SJSA1 (cell line): ENCODE measurements at regions not wholly inside any gene's neighbourhood (a gene's known extent, or its start where the extent isn't known, plus 50 kb on each side); places are given as distances from the start of the nearest gene placed in this dataset.

Source experiments
- DNase-seq, 2 experiments: peaks; one replicate each; pipeline ENCODE4 v3.0.0-alpha.2; 2015 to 2020; ENCODE audit warnings: low spot score in 2 of 2, low read depth in 1 of 2
- H3K27ac ChIP-seq: fragments of 250-450 bp; sonication (Bioruptor Pico); 2 replicates; pipeline ENCODE4 v1.5.1; 2020; ENCODE audit warnings: mild to moderate bottlenecking, moderate library complexity
- H3K27me3 ChIP-seq: fragments of 250-450 bp; sonication (Bioruptor Pico); replicated peaks from 2 replicates; pipeline ENCODE4 v1.5.1; 2020; ENCODE audit warnings: mild to moderate bottlenecking, moderate library complexity
- H3K36me3 ChIP-seq: fragments of 250-450 bp; sonication (Bioruptor Pico); 2 replicates; pipeline ENCODE4 v1.5.1; 2020; ENCODE audit warnings: mild to moderate bottlenecking
- H3K4me1 ChIP-seq: fragments of 250-450 bp; sonication (Bioruptor Pico); replicated peaks from 2 replicates; pipeline ENCODE4 v1.6.1; 2021; ENCODE audit warnings: mild to moderate bottlenecking
- H3K4me3 ChIP-seq: fragments of 250-450 bp; sonication (Bioruptor Pico); 2 replicates; pipeline ENCODE4 v1.5.1; 2020; ENCODE audit warnings: mild to moderate bottlenecking
- H3K9me3 ChIP-seq: fragments of 250-450 bp; sonication (Bioruptor Pico); replicated peaks from 2 replicates; pipeline ENCODE4 v1.5.1; 2020; ENCODE audit warnings: mild to moderate bottlenecking

- no peaks in the 10 kb centered on the region; the same call in 1 of the 2 replicates for H3K9me3 ChIP-seq
- no peak for DNase-seq
- no peak overlapping the region for H3K27ac ChIP-seq
- H3K4me3 ChIP-seq, result no peak overlapping the region
- no peaks in the 10 kb centered on the region for H3K27me3 ChIP-seq
- no peaks in the 10 kb centered on the region for H3K36me3 ChIP-seq
- no peaks in the 10 kb centered on the region for H3K4me1 ChIP-seq
Observed at GRCh38 chr10:37679465-37679864, 177.9 kb downstream of the ZNF248 start.

- Histone ChIP-seq H3K9me3 (0 out of 2 replicates have a peak, but pooled peaks cover 2% of the 10 kb centered on the region), H3K27ac (no peak overlapping the region), H3K4me3 (no peak overlapping the region), H3K4me1 (no peaks in the 10 kb centered on the region), H3K36me3 (no peaks in the 10 kb centered on the region), H3K27me3 (no peaks in the 10 kb centered on the region)
- no peak for DNase-seq
Observed at GRCh38 chr10:37675449-37675848, 182.0 kb downstream of the ZNF248 start.

GRCh38 chr10:37671802-37672201, 185.6 kb downstream of the ZNF248 start:
- Histone ChIP-seq H3K9me3 (0 out of 2 replicates have a peak, but pooled peaks cover 2% of the 10 kb centered on the region), H3K4me3 (no peak overlapping the region), H3K27me3 (no peaks in the 10 kb centered on the region), H3K27ac (no peak overlapping the region), H3K4me1 (no peaks in the 10 kb centered on the region), H3K36me3 (no peaks in the 10 kb centered on the region)
- no peak for DNase-seq

GRCh38 chr10:37667736-37668135, 189.7 kb downstream of the ZNF248 start:
- no peak for DNase-seq
- Histone ChIP-seq H3K27me3 (no peaks in the 10 kb centered on the region), H3K27ac (no peak overlapping the region), H3K4me3 (no peak overlapping the region), H3K9me3 (0 out of 2 replicates have a peak, but pooled peaks cover 2% of the 10 kb centered on the region), H3K4me1 (no peaks in the 10 kb centered on the region), H3K36me3 (no peaks in the 10 kb centered on the region)

GRCh38 chr10:37654466-37654865, 202.9 kb downstream of the ZNF248 start:
- no peak overlapping the region for H3K27ac ChIP-seq
- no peak for DNase-seq
- H3K27me3 ChIP-seq, result no peaks in the 10 kb centered on the region
- H3K36me3 ChIP-seq, result no peaks in the 10 kb centered on the region
- H3K9me3 ChIP-seq, result no peaks in the 10 kb centered on the region
- no peaks in the 10 kb centered on the region for H3K4me1 ChIP-seq
- no peak overlapping the region for H3K4me3 ChIP-seq

- H3K27me3 ChIP-seq, result no peaks in the 10 kb centered on the region
- no peaks in the 10 kb centered on the region for H3K36me3 ChIP-seq
Observed at GRCh38 chr10:37643187-37643586, 214.2 kb downstream of the ZNF248 start.

GRCh38 chr10:37640301-37640700, 217.1 kb downstream of the ZNF248 start:
- no peaks in the 10 kb centered on the region for H3K4me1 ChIP-seq
- no peak overlapping the region for H3K4me3 ChIP-seq
- DNase-seq, result no peak
- H3K27me3 ChIP-seq, result no peaks in the 10 kb centered on the region
- H3K36me3 ChIP-seq, result no peaks in the 10 kb centered on the region
- H3K27ac ChIP-seq, result no peak overlapping the region
- H3K9me3 ChIP-seq, result no peaks in the 10 kb centered on the region

More at GRCh38 chr10:37643187-37643586, 214.2 kb downstream of the ZNF248 start:
- no peak for DNase-seq
- no peaks in the 10 kb centered on the region for H3K4me1 ChIP-seq
- no peak overlapping the region for H3K27ac ChIP-seq
- no peaks in the 10 kb centered on the region for H3K9me3 ChIP-seq
- no peak overlapping the region for H3K4me3 ChIP-seq

- DNase-seq, result no peak
- Histone ChIP-seq H3K4me1 (no peaks in the 10 kb centered on the region), H3K4me3 (no peak overlapping the region), H3K9me3 (no peaks in the 10 kb centered on the region), H3K27ac (no peak overlapping the region), H3K27me3 (no peaks in the 10 kb centered on the region), H3K36me3 (no peaks in the 10 kb centered on the region)
Observed at GRCh38 chr10:37639200-37639599, 218.2 kb downstream of the ZNF248 start.

- Histone ChIP-seq H3K4me3 (no peak overlapping the region), H3K27ac (no peak overlapping the region), H3K4me1 (no peaks in the 10 kb centered on the region), H3K9me3 (no peaks in the 10 kb centered on the region), H3K27me3 (no peaks in the 10 kb centered on the region), H3K36me3 (no peaks in the 10 kb centered on the region)
- DNase-seq, result no peak
Observed at GRCh38 chr10:37638569-37638968, 218.8 kb downstream of the ZNF248 start.

GRCh38 chr10:37634351-37634880, 223.0 kb downstream of the ZNF248 start:
- H3K36me3 ChIP-seq, result no peaks in the 10 kb centered on the region
- no peak for DNase-seq
- H3K9me3 ChIP-seq, result no peaks in the 10 kb centered on the region
- no peak overlapping the region for H3K27ac ChIP-seq
- H3K27me3 ChIP-seq, result no peaks in the 10 kb centered on the region
- H3K4me1 ChIP-seq, result no peaks in the 10 kb centered on the region
- H3K4me3 ChIP-seq, result no peak overlapping the region

GRCh38 chr10:37632641-37633040, 224.8 kb downstream of the ZNF248 start:
- no peak overlapping the region for H3K27ac ChIP-seq
- H3K4me3 ChIP-seq, result no peak overlapping the region
- H3K4me1 ChIP-seq, result no peaks in the 10 kb centered on the region
- no peaks in the 10 kb centered on the region for H3K27me3 ChIP-seq
- no peaks in the 10 kb centered on the region for H3K9me3 ChIP-seq
- DNase-seq, result no peak
- H3K36me3 ChIP-seq, result no peaks in the 10 kb centered on the region

- no peaks in the 10 kb centered on the region for H3K9me3 ChIP-seq
- no peaks in the 10 kb centered on the region for H3K27me3 ChIP-seq
- no peak for DNase-seq
- H3K27ac ChIP-seq, result no peak overlapping the region
- H3K36me3 ChIP-seq, result no peaks in the 10 kb centered on the region
- H3K4me1 ChIP-seq, result no peaks in the 10 kb centered on the region
- no peak overlapping the region for H3K4me3 ChIP-seq
Observed at GRCh38 chr10:37623506-37623905, 233.9 kb downstream of the ZNF248 start.

- DNase-seq, result no peak
- H3K4me1 ChIP-seq, result no peaks in the 10 kb centered on the region
- no peak overlapping the region for H3K27ac ChIP-seq
Observed at GRCh38 chr10:37619336-37619735, 238.1 kb downstream of the ZNF248 start.

GRCh38 chr10:37588299-37588698, 269.1 kb downstream of the ZNF248 start:
- no peaks in the 10 kb centered on the region for H3K9me3 ChIP-seq
- H3K27me3 ChIP-seq, result 0 out of 2 replicates have a peak, but pooled peaks cover 3% of the 10 kb centered on the region
- no peak for DNase-seq
- no peaks in the 10 kb centered on the region for H3K4me1 ChIP-seq
- no peaks in the 10 kb centered on the region for H3K36me3 ChIP-seq
- H3K4me3 ChIP-seq, result no peak overlapping the region
- no peak overlapping the region for H3K27ac ChIP-seq

More at GRCh38 chr10:37619336-37619735, 238.1 kb downstream of the ZNF248 start:
- H3K9me3 ChIP-seq, result no peaks in the 10 kb centered on the region
- no peak overlapping the region for H3K4me3 ChIP-seq
- H3K36me3 ChIP-seq, result no peaks in the 10 kb centered on the region
- no peaks in the 10 kb centered on the region for H3K27me3 ChIP-seq

- H3K9me3 ChIP-seq, result no peaks in the 10 kb centered on the region
- H3K27ac ChIP-seq, result no peak overlapping the region
- no peak for DNase-seq
- H3K4me3 ChIP-seq, result no peak overlapping the region
- no peaks in the 10 kb centered on the region for H3K36me3 ChIP-seq
- no peaks in the 10 kb centered on the region for H3K4me1 ChIP-seq
- H3K27me3 ChIP-seq, result 0 out of 2 replicates have a peak, but pooled peaks cover under 1% of the 10 kb centered on the region
Observed at GRCh38 chr10:37584643-37585042, 272.8 kb downstream of the ZNF248 start.
